ENCODE measurements at regions not wholly inside any gene's neighbourhood (a gene's known extent, or its start where the extent isn't known, plus 50 kb on each side); places are given as distances from the start of the nearest gene placed in this dataset.

- H3K27ac ChIP-seq (ENCODE audit: low read depth, low read length), result no peak overlapping the region
- H3K9ac ChIP-seq (ENCODE audit: low read length), result no peak overlapping the region
- H3K9me3 ChIP-seq (ENCODE audit: control insufficient read depth, insufficient read depth, low read depth, low read length), result no peaks in the 10 kb centered on the region
- H3K36me3 ChIP-seq (ENCODE audit: control insufficient read depth, insufficient read depth, low read length), result no peaks in the 10 kb centered on the region
- no peak overlapping the region for H3K4me3 ChIP-seq (ENCODE audit: low read depth, low read length)
- no peaks in the 10 kb centered on the region for H3K4me1 ChIP-seq (ENCODE audit: control insufficient read depth, insufficient read depth, low read length)
- no peaks in the 10 kb centered on the region for H3K27me3 ChIP-seq (ENCODE audit: control insufficient read depth, insufficient read depth, low read length)
Observed at GRCh38 chr9:11559001-11559776, 946.4 kb upstream of the PTPRD start.

- Histone ChIP-seq H3K9ac (ENCODE audit: low read length) (no peak overlapping the region), H3K4me1 (ENCODE audit: control insufficient read depth, insufficient read depth, low read length) (no peaks in the 10 kb centered on the region), H3K27ac (ENCODE audit: low read depth, low read length) (no peak overlapping the region), H3K4me3 (ENCODE audit: low read depth, low read length) (no peak overlapping the region), H3K9me3 (ENCODE audit: control insufficient read depth, insufficient read depth, low read depth, low read length) (no peaks in the 10 kb centered on the region), H3K36me3 (ENCODE audit: control insufficient read depth, insufficient read depth, low read length) (no peaks in the 10 kb centered on the region), H3K27me3 (ENCODE audit: control insufficient read depth, insufficient read depth, low read length) (no peaks in the 10 kb centered on the region)
Observed at GRCh38 chr9:11577522-11577921, 964.7 kb upstream of the PTPRD start.

GRCh38 chr9:11595756-11596155 lies 983.0 kb upstream of the PTPRD start:
- H3K4me3 ChIP-seq (ENCODE audit: low read depth, low read length), result no peak overlapping the region
- no peak overlapping the region for H3K27ac ChIP-seq (ENCODE audit: low read depth, low read length)
- no peaks in the 10 kb centered on the region for H3K9me3 ChIP-seq (ENCODE audit: control insufficient read depth, insufficient read depth, low read depth, low read length)
- no peaks in the 10 kb centered on the region for H3K36me3 ChIP-seq (ENCODE audit: control insufficient read depth, insufficient read depth, low read length)
- H3K4me1 ChIP-seq (ENCODE audit: control insufficient read depth, insufficient read depth, low read length), result no peaks in the 10 kb centered on the region
- H3K27me3 ChIP-seq (ENCODE audit: control insufficient read depth, insufficient read depth, low read length), result no peaks in the 10 kb centered on the region
- no peak overlapping the region for H3K9ac ChIP-seq (ENCODE audit: low read length)

GRCh38 chr9:11618241-11618805 lies 1005.5 kb upstream of the PTPRD start:
- H3K9ac ChIP-seq (ENCODE audit: low read length), result no peak overlapping the region
- no peak overlapping the region for H3K27ac ChIP-seq (ENCODE audit: low read depth, low read length)
- no peaks in the 10 kb centered on the region for H3K27me3 ChIP-seq (ENCODE audit: control insufficient read depth, insufficient read depth, low read length)
- H3K36me3 ChIP-seq (ENCODE audit: control insufficient read depth, insufficient read depth, low read length), result no peaks in the 10 kb centered on the region
- H3K9me3 ChIP-seq (ENCODE audit: control insufficient read depth, insufficient read depth, low read depth, low read length), result no peaks in the 10 kb centered on the region
- no peaks in the 10 kb centered on the region for H3K4me1 ChIP-seq (ENCODE audit: control insufficient read depth, insufficient read depth, low read length)
- H3K4me3 ChIP-seq (ENCODE audit: low read depth, low read length), result no peak overlapping the region

DNA sequence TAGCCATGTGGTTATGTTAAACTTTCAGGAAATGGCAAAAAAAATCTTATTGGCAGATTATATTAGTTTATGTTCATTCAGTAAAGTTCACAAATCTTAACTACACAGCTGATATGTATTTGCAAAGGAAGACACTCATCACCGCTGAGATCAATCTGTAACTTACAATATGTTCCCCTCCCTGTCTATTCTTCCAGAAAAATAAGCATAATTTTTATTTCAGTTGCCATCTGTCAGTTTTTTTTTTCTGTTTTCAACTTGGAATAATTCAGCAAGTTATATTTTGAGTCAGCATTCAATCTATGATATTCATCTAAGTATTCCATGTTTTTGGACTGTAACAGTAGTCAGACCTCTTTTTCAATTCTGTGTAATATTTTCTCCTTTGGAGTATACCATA lies 1019.9 kb upstream of the PTPRD start:
- Histone ChIP-seq H3K36me3 (ENCODE audit: control insufficient read depth, insufficient read depth, low read length) (no peaks in the 10 kb centered on the region), H3K27me3 (ENCODE audit: control insufficient read depth, insufficient read depth, low read length) (no peaks in the 10 kb centered on the region), H3K9ac (ENCODE audit: low read length) (no peak overlapping the region), H3K9me3 (ENCODE audit: control insufficient read depth, insufficient read depth, low read depth, low read length) (peaks cover under 1% of the 10 kb centered on the region; the same call in 1 of the 2 replicates), H3K27ac (ENCODE audit: low read depth, low read length) (no peak overlapping the region), H3K4me3 (ENCODE audit: low read depth, low read length) (no peak overlapping the region), H3K4me1 (ENCODE audit: control insufficient read depth, insufficient read depth, low read length) (no peaks in the 10 kb centered on the region)

GRCh38 chr9:11646831-11647230 lies 1034.0 kb upstream of the PTPRD start:
- no peaks in the 10 kb centered on the region for H3K4me1 ChIP-seq (ENCODE audit: control insufficient read depth, insufficient read depth, low read length)
- H3K9me3 ChIP-seq (ENCODE audit: control insufficient read depth, insufficient read depth, low read depth, low read length), result no peaks in the 10 kb centered on the region
- no peaks in the 10 kb centered on the region for H3K36me3 ChIP-seq (ENCODE audit: control insufficient read depth, insufficient read depth, low read length)
- no peaks in the 10 kb centered on the region for H3K27me3 ChIP-seq (ENCODE audit: control insufficient read depth, insufficient read depth, low read length)
- no peak overlapping the region for H3K9ac ChIP-seq (ENCODE audit: low read length)
- H3K4me3 ChIP-seq (ENCODE audit: low read depth, low read length), result no peak overlapping the region
- no peak overlapping the region for H3K27ac ChIP-seq (ENCODE audit: low read depth, low read length)

DNA sequence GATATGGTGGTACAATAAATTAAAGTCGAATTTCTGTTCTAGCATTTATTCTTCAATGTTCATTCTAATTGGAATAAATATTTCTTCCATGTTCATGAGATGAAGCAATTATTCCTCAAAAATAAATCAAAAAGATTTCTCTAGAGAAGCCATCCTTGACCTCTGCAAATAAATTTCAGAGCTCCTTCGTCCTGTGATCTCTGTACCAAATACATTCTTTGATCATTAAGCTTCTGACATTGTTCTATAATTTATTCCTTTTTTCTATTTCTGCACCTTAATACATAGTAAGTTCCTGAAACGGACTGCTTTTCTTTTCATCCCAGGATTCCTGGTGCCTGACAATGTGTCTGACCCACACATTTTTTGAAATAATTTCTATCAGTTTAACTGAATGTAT lies 1039.3 kb upstream of the TYRP1 start:
- no peaks in the 10 kb centered on the region for H3K27me3 ChIP-seq (ENCODE audit: control insufficient read depth, insufficient read depth, low read length)
- H3K27ac ChIP-seq (ENCODE audit: low read depth, low read length), result no peak overlapping the region
- no peaks in the 10 kb centered on the region for H3K4me1 ChIP-seq (ENCODE audit: control insufficient read depth, insufficient read depth, low read length)
- no peak overlapping the region for H3K4me3 ChIP-seq (ENCODE audit: low read depth, low read length)
- H3K36me3 ChIP-seq (ENCODE audit: control insufficient read depth, insufficient read depth, low read length), result no peaks in the 10 kb centered on the region
- H3K9ac ChIP-seq (ENCODE audit: low read length), result no peak overlapping the region
- no peaks in the 10 kb centered on the region for H3K9me3 ChIP-seq (ENCODE audit: control insufficient read depth, insufficient read depth, low read depth, low read length)

- Histone ChIP-seq H3K4me3 (ENCODE audit: low read depth, low read length) (no peak overlapping the region), H3K9ac (ENCODE audit: low read length) (no peak overlapping the region), H3K27me3 (ENCODE audit: control insufficient read depth, insufficient read depth, low read length) (no peaks in the 10 kb centered on the region), H3K9me3 (ENCODE audit: control insufficient read depth, insufficient read depth, low read depth, low read length) (no peaks in the 10 kb centered on the region), H3K27ac (ENCODE audit: low read depth, low read length) (no peak overlapping the region), H3K4me1 (ENCODE audit: control insufficient read depth, insufficient read depth, low read length) (no peaks in the 10 kb centered on the region), H3K36me3 (ENCODE audit: control insufficient read depth, insufficient read depth, low read length) (no peaks in the 10 kb centered on the region)
Observed at GRCh38 chr9:11663913-11664312, 1029.3 kb upstream of the TYRP1 start.

- Histone ChIP-seq H3K9me3 (ENCODE audit: control insufficient read depth, insufficient read depth, low read depth, low read length) (no peaks in the 10 kb centered on the region), H3K27ac (ENCODE audit: low read depth, low read length) (no peak overlapping the region), H3K27me3 (ENCODE audit: control insufficient read depth, insufficient read depth, low read length) (no peaks in the 10 kb centered on the region)
Observed at GRCh38 chr9:11676821-11677220, 1016.4 kb upstream of the TYRP1 start.

GRCh38 chr9:11686733-11687132 lies 1006.5 kb upstream of the TYRP1 start:
- Histone ChIP-seq H3K36me3 (ENCODE audit: control insufficient read depth, insufficient read depth, low read length) (no peaks in the 10 kb centered on the region), H3K9me3 (ENCODE audit: control insufficient read depth, insufficient read depth, low read depth, low read length) (no peaks in the 10 kb centered on the region), H3K27ac (ENCODE audit: low read depth, low read length) (no peak overlapping the region)

More at GRCh38 chr9:11676821-11677220, 1016.4 kb upstream of the TYRP1 start:
- no peaks in the 10 kb centered on the region for H3K4me1 ChIP-seq (ENCODE audit: control insufficient read depth, insufficient read depth, low read length)
- no peak overlapping the region for H3K9ac ChIP-seq (ENCODE audit: low read length)
- H3K36me3 ChIP-seq (ENCODE audit: control insufficient read depth, insufficient read depth, low read length), result no peaks in the 10 kb centered on the region
- no peak overlapping the region for H3K4me3 ChIP-seq (ENCODE audit: low read depth, low read length)

DNA sequence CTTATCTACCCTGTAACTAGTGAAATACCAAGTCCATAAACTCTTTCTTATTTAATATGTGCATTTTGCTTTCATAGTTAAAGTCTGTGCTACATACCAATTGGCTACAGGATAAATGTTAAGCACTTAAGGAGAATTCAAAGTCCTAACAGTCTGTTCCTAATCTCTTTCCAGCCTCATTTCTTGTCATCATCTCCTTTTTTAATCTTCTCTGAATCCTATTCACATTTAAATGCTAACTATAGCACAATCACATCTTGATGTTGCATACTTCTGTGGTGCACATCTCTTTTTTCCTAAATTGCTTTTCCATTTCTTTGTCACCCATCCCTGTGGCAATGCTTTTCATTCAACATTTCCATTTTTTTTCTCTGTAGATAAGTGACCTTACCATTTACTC lies 996.1 kb upstream of the TYRP1 start:
- no peak overlapping the region for H3K4me3 ChIP-seq (ENCODE audit: low read depth, low read length)
- H3K27me3 ChIP-seq (ENCODE audit: control insufficient read depth, insufficient read depth, low read length), result no peaks in the 10 kb centered on the region
- H3K27ac ChIP-seq (ENCODE audit: low read depth, low read length), result no peak overlapping the region
- H3K9me3 ChIP-seq (ENCODE audit: control insufficient read depth, insufficient read depth, low read depth, low read length), result no peaks in the 10 kb centered on the region
- H3K36me3 ChIP-seq (ENCODE audit: control insufficient read depth, insufficient read depth, low read length), result no peaks in the 10 kb centered on the region
- no peak overlapping the region for H3K9ac ChIP-seq (ENCODE audit: low read length)
- no peaks in the 10 kb centered on the region for H3K4me1 ChIP-seq (ENCODE audit: control insufficient read depth, insufficient read depth, low read length)

More at GRCh38 chr9:11686733-11687132, 1006.5 kb upstream of the TYRP1 start:
- Histone ChIP-seq H3K27me3 (ENCODE audit: control insufficient read depth, insufficient read depth, low read length) (no peaks in the 10 kb centered on the region), H3K4me3 (ENCODE audit: low read depth, low read length) (no peak overlapping the region), H3K9ac (ENCODE audit: low read length) (no peak overlapping the region), H3K4me1 (ENCODE audit: control insufficient read depth, insufficient read depth, low read length) (no peaks in the 10 kb centered on the region)
